IMR-90 (cell line): ENCODE measurements at regions not wholly inside any gene's neighbourhood (a gene's known extent, or its start where the extent isn't known, plus 50 kb on each side); places are given as distances from the start of the nearest gene placed in this dataset.

Source experiments
- ATAC-seq: fragments of 200-7000 bp; cut with Tn5 transposase; 2 replicates; pipeline ENCODE4 v1.9.1; 2020; ENCODE audit warnings: low read depth, mild to moderate bottlenecking, moderate library complexity
- BruUV-seq: library from RNA; stranded (reverse); fragments of 400-500 nt; replicated peaks from 2 replicates; lab custom pipeline; 2021; lab: Mats Ljungman, UMichigan
- CTCF ChIA-PET: fragments of 300-600 bp; formaldehyde crosslinking; extraction: SDS; loops from one replicate; lab custom pipeline; 2021; ENCODE audit warnings: antibody characterized with exemption; lab: Yijun Ruan, JAX
- POLR2A ChIA-PET: fragments of 300-600 bp; sonication (Branson Sonifier 250); formaldehyde crosslinking; loops from one replicate; lab custom pipeline; 2022; ENCODE audit warnings: antibody characterized with exemption; ENCODE audit not compliant: unreplicated experiment; lab: Charles Lee
- DNase-seq: peaks from one replicate; pipeline ENCODE4 v3.0.0; 2013
- H2AFZ ChIP-seq: replicated peaks from 2 replicates; pipeline ENCODE3; 2013; ENCODE audit warnings: low read length, mild to moderate bottlenecking; ENCODE audit not compliant: poor library complexity
- H2AK5ac ChIP-seq: 2 replicates; pipeline ENCODE4 v1.6.1; 2013; ENCODE audit warnings: low read depth, low read length, inconsistent platforms
- H2AK9ac ChIP-seq: replicated peaks from 2 replicates; pipeline ENCODE3; 2013; ENCODE audit warnings: mild to moderate bottlenecking, low read depth, low read length, moderate library complexity; ENCODE audit not compliant: poor library complexity
- H2BK120ac ChIP-seq: 2 replicates; pipeline ENCODE4 v1.6.1; 2013; ENCODE audit warnings: low read depth, low read length, inconsistent platforms
- H2BK15ac ChIP-seq: 3 replicates; pipeline ENCODE4 v1.6.1; 2013; ENCODE audit warnings: low read depth, low read length, inconsistent platforms
- H2BK20ac ChIP-seq: 2 replicates; pipeline ENCODE4 v1.6.1; 2013; ENCODE audit warnings: low read depth, mild to moderate bottlenecking, inconsistent platforms, low read length, moderate library complexity
- H2BK5ac ChIP-seq: 2 replicates; pipeline ENCODE4 v1.6.1; 2013; ENCODE audit warnings: mild to moderate bottlenecking, low read depth, low read length, inconsistent platforms; ENCODE audit not compliant: poor library complexity, severe bottlenecking
- H3K14ac ChIP-seq: replicated peaks from 2 replicates; pipeline ENCODE4 v1.6.1; 2013; ENCODE audit warnings: low read depth, low read length, inconsistent platforms
- H3K18ac ChIP-seq: 2 replicates; pipeline ENCODE4 v1.6.1; 2013; ENCODE audit warnings: low read depth, low read length, control low read depth
- H3K23ac ChIP-seq: 2 replicates; pipeline ENCODE4 v1.6.1; 2013; ENCODE audit warnings: low read depth, low read length, inconsistent platforms
- H3K27ac ChIP-seq: 2 replicates; pipeline ENCODE4 v1.5.1; 2013; ENCODE audit warnings: mild to moderate bottlenecking, control low read depth, low read length; ENCODE audit not compliant: insufficient read depth
- H3K27me3 ChIP-seq: 2 replicates; pipeline ENCODE4 v1.6.1; 2013; ENCODE audit warnings: low read length; ENCODE audit not compliant: control insufficient read depth, insufficient read depth
- H3K36me3 ChIP-seq: 2 replicates; pipeline ENCODE4 v1.6.1; 2013; ENCODE audit warnings: low read length, mixed read lengths; ENCODE audit not compliant: control insufficient read depth, insufficient read depth
- H3K4ac ChIP-seq: 2 replicates; pipeline ENCODE4 v1.6.1; 2013; ENCODE audit warnings: low read depth, low read length, inconsistent platforms
- H3K4me1 ChIP-seq: 2 replicates; pipeline ENCODE4 v1.6.1; 2013; ENCODE audit warnings: low read length, mixed read lengths; ENCODE audit not compliant: control insufficient read depth, insufficient read depth
- H3K4me2 ChIP-seq: 2 replicates; pipeline ENCODE4 v1.6.1; 2013; ENCODE audit warnings: low read depth, mild to moderate bottlenecking, control low read depth, low read length, moderate library complexity
- H3K4me3 ChIP-seq: 2 replicates; pipeline ENCODE4 v1.5.1; 2013; ENCODE audit warnings: low read depth, mild to moderate bottlenecking, control low read depth, low read length, moderate library complexity; ENCODE audit not compliant: insufficient read depth
- H3K56ac ChIP-seq: 2 replicates; pipeline ENCODE4 v1.6.1; 2013; ENCODE audit warnings: low read length, inconsistent platforms; ENCODE audit not compliant: insufficient read depth; ENCODE audit errors: extremely low read depth
- H3K79me1 ChIP-seq, 2 experiments: 2 replicates each; pipeline ENCODE4 v1.6.1; 2013; ENCODE audit warnings: low read length in 2 of 2, inconsistent platforms in 1 of 2, low read depth in 1 of 2
- H3K9ac ChIP-seq: 2 replicates; pipeline ENCODE4 v1.6.1; 2013; ENCODE audit warnings: low read depth, low read length, control low read depth
- H3K9me1 ChIP-seq: 2 replicates; pipeline ENCODE4 v1.6.1; 2013; ENCODE audit warnings: low read length, inconsistent platforms; ENCODE audit not compliant: insufficient read depth
- H3K9me3 ChIP-seq: 2 replicates; pipeline ENCODE4 v1.6.1; 2013; ENCODE audit warnings: low read length; ENCODE audit not compliant: control insufficient read depth, insufficient read depth
- H4K20me1 ChIP-seq: 2 replicates; pipeline ENCODE4 v1.6.1; 2013; ENCODE audit warnings: low read length, inconsistent platforms; ENCODE audit not compliant: insufficient read depth
- H4K5ac ChIP-seq: 2 replicates; pipeline ENCODE4 v1.6.1; 2013; ENCODE audit warnings: mild to moderate bottlenecking, low read depth, low read length, control low read depth
- H4K8ac ChIP-seq, 2 experiments: 2 replicates each; pipeline ENCODE4 v1.6.1; 2013; ENCODE audit warnings: low read depth in 2 of 2, low read length in 2 of 2, control low read depth in 1 of 2, inconsistent platforms in 1 of 2
- H4K91ac ChIP-seq: 2 replicates; pipeline ENCODE4 v1.6.1; 2013; ENCODE audit warnings: low read depth, low read length, inconsistent platforms; ENCODE audit not compliant: insufficient read depth
- BHLHE40 ChIP-seq: fragments of 150-350 bp; IDR thresholded peaks from 2 replicates; pipeline ENCODE4 v1.6.1; 2016; ENCODE audit warnings: mild to moderate bottlenecking, low read depth, low read length
- ELK1 ChIP-seq: fragments of 150-350 bp; IDR thresholded peaks from 2 replicates; pipeline ENCODE4 v1.6.1; 2016; ENCODE audit warnings: low read depth, mild to moderate bottlenecking, low read length, moderate library complexity, borderline replicate concordance
- WGBS, 2 experiments: methylation state at CpG; one replicate each; pipeline versions ENCODE4 v1.1.5 to v1.1.7; 2013; ENCODE audit warnings: missing lambda C conversion rate in 2 of 2; ENCODE audit not compliant: insufficient read length in 1 of 2; ENCODE audit errors: extremely low coverage in 2 of 2; 5-methylcytosine and 5-hydroxymethylcytosine counted together
- dilution Hi-C: fragments of 300-500 bp; cut with HindIII; formaldehyde crosslinking; loops from one replicate; pipeline ENCODE4 v1.14.3; 2018; ENCODE audit warnings: low sequenced_read_pairs; ENCODE audit not compliant: unreplicated experiment
- in situ Hi-C: fragments of 300-500 bp; cut with MboI; formaldehyde crosslinking; loops from 3 replicates; pipeline ENCODE4 v1.14.3; 2019; ENCODE audit warnings: low sequenced_read_pairs, inconsistent platforms, mixed read lengths
- intact Hi-C: fragments of 100-400 bp; cut with micrococcal nuclease; formaldehyde crosslinking; loops from 2 replicates; pipeline ENCODE4 v1.10.0; 2022

- H4K5ac ChIP-seq, result no peak overlapping the region
- no peaks in the 10 kb centered on the region for H4K20me1 ChIP-seq
- no peak overlapping the region for H4K8ac ChIP-seq
- H3K4me1 ChIP-seq, result no peaks in the 10 kb centered on the region
- H2BK5ac ChIP-seq, result no peak overlapping the region
- no peak overlapping the region for H3K18ac ChIP-seq
- H4K91ac ChIP-seq, result no peak overlapping the region
- no peaks in the 10 kb centered on the region for H3K9me1 ChIP-seq
- H3K79me1 ChIP-seq, result no peaks in the 10 kb centered on the region
- 0 out of 2 replicates have a peak, but pooled peaks cover 4% of the 10 kb centered on the region for H3K27me3 ChIP-seq
- no peak overlapping the region for H2AK5ac ChIP-seq
- no peak overlapping the region for H3K4ac ChIP-seq
- H3K27ac ChIP-seq, result no peak overlapping the region
- H2AK9ac ChIP-seq, result no peak overlapping the region
- no peak overlapping the region for H3K23ac ChIP-seq
- H3K9me3 ChIP-seq, result no peaks in the 10 kb centered on the region
- TF ChIP-seq ELK1 (no peak), BHLHE40 (no peak)
- ATAC-seq, result no peak
- no peak overlapping the region for H3K14ac ChIP-seq
- H3K9ac ChIP-seq, result no peak overlapping the region
- H2AFZ ChIP-seq, result no peak overlapping the region
- DNase-seq, result no peak
- H2BK15ac ChIP-seq, result no peak overlapping the region
- ChIA-PET POLR2A (no interaction called here), CTCF (no interaction called here)
- no TSS peak for BruUV-seq
- H3K4me2 ChIP-seq, result no peak overlapping the region
- intact Hi-C loops (no loop called here), dilution Hi-C loops (no loop called here), in situ Hi-C loops (no loop called here)
- no CpG with 5 or more reads among the region's 9 CpGs for WGBS, 2 experiments
- no peak overlapping the region for H2BK20ac ChIP-seq
- no peak overlapping the region for H2BK120ac ChIP-seq
- H3K36me3 ChIP-seq, result no peaks in the 10 kb centered on the region
- H3K4me3 ChIP-seq, result no peak overlapping the region
- H3K56ac ChIP-seq, result no peak overlapping the region
Observed at GRCh38 chrX:13885591-13885990, 68.7 kb upstream of the GPM6B start.
